T-helper 2 cell treated with Interferon-gamma antibody and Interleukin-4, amounts not matched to agents 100 ng/mL and 5 ng/mL, for 36 hours (primary cell): ENCODE measurements at regions not wholly inside any gene's neighbourhood (a gene's known extent, or its start where the extent isn't known, plus 50 kb on each side); places are given as distances from the start of the nearest gene placed in this dataset.
"Not testable (repeated sequence)": the region's sequence is repeated elsewhere in the genome, so short reads cannot be mapped to it uniquely, and the experiment has no call there.

Experiments used
- intact Hi-C: fragments of 100-400 bp; cut with micrococcal nuclease; formaldehyde crosslinking; loops from one replicate; pipeline ENCODE4 v1.15.1; 2023

DNA sequence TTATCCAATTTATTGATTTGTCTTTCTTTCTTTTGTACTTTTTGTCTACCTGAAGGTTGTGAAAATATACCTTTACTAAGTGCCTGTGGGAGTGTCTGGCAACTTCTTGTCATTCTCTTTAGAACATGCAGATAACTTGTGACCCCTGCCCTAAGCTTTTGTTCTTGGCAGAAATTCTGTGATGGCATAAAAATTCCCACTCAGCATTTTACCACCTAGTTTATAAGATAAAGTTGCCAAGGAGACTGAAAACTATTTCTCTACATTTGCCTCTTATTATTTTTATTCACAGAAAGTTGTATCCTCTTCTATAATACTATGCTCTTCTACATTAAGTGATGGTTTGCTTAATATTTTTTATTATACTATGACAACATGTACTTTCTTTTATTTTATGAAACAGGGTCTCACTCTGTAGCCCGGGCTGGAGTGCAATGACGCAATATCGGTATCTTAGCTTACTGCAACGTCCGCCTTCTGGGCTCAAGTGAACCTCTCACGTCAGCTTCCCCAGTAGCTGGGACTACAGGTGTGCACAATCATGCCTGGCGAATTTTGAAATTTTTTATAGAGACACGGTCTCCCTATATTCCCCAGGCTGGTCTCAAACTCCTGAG lies 683.5 kb downstream of the ANKRD7 start:
- intact Hi-C loops, result no loop called here

DNA sequence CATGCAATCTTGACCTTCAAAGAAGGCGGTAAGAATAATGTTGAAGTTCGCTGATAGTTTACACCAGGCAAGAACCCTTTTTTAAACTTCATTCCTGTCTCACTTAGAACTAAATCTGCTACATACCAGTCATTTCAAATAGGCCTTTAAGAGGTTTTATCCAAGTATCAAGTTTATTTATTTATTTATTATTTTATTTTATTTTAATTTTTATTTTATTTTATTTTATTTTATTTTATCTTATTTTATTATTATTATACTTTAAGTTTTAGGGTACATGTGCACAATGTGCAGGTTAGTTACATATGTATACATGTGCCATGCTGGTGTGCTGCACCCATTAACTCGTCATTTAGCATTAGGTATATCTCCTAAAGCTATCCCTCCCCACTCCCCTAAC lies 691.6 kb downstream of the ANKRD7 start:
- intact Hi-C loops, result not testable (repeated sequence)

DNA sequence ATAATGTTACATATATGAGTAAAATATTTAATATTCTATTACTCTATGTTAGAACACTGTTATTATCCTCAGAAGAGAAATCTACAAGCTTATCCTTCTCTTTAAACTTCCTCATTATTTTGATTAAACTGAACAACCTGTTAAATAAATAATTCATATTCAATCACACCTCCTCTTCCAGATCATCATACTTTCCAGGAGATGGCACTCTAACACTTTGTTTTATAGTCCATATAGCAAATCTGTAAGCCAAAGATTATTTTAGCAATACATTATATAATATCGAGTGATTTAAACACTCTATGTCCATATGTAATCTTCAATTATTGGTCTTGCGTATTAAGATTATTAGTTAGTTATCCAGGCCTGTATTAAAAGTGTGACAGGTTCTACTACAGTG lies 694.1 kb downstream of the ANKRD7 start:
- intact Hi-C loops, result no loop called here

DNA sequence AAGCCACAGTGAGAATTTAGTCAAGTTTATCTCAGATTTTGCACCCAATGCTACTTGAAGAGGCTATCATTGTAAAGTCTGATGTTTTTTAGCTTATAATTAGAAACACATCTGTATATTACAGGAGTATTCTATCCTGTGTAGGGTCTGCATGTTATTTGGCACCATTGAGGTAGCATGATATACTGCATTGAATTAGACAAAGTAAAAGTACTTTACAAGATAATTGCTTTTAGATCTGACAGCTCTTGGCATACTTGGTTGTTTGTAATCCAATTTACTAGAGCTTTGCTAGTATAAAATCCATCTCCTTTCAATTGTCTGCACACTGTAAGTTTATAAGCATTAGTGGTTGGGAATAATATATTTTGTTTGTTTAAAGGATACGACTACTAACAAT lies 714.3 kb downstream of the ANKRD7 start:
- intact Hi-C loops, result no loop called here

DNA sequence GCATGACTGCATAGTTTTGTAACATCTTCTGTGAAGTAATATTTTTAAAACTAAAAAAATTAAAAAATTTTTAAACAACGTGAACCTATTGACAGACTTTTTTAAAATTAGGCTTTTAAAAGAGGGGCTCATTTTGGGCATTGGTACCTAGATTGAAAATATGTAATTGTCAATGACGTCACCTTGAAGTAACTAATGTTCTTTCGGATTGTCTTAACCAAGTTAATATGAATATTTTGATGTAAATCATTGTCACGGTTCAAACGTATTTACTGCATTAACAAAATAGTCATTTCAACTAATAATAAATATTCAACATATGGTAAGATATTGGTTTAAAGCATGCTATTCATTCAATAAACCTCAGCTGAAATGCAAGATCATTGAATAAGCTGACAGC lies 719.8 kb downstream of the ANKRD7 start:
- intact Hi-C loops, result no loop called here

DNA sequence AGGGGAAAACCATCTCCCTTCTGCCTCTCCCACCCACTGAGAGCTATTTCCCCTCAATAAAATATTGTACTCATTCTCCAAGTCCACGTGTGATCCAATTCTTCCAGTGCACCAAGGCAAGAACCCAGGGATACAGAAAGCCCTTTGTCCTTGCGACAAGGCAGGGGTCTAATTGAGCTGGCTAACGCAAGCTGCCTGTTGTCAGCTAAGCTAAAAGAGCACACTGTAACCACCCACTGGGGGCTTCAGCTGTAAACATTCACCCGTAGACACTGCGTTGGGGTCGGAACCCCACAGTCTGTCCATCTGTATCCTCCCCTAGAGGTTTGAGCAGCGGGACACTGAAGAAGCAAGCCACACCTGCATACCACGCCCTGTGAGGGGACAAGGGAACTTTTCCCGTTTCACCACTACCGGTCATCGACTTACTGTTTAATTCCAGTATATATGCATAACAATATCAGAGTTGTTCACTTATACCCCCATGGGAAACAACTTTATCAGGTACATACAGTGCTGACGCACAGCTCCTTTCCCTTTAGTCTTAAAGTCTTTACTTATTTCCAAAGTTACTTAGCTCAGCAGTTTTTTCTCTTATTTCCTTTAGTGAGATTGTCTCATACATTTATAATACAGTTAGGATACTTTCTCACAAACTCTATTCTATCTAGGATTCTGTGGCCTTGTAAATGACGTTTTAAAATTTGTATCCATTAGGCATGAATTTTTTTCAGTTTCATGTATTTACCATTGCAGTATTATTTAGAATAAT lies 721.6 kb downstream of the ANKRD7 start:
- intact Hi-C loops, result no loop called here

DNA sequence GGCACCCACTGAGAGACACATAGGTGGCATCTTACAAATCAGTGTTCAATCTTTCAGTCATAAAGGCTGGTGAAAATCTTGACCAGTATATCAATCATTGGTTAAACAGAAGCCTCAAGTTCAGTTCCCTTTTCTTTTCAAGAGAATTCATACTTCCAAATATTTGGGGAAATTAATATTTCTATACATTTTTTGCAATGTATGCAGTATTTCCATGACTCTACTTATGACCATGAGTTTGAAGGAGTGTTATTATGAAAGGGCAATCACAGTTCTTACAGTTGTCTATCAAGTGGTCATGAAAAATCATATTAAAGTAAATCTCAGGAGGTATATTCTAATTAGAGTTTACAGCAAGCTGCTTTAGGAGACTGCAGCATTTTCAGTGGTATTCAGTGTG lies 724.0 kb downstream of the ANKRD7 start:
- intact Hi-C loops, result no loop called here

DNA sequence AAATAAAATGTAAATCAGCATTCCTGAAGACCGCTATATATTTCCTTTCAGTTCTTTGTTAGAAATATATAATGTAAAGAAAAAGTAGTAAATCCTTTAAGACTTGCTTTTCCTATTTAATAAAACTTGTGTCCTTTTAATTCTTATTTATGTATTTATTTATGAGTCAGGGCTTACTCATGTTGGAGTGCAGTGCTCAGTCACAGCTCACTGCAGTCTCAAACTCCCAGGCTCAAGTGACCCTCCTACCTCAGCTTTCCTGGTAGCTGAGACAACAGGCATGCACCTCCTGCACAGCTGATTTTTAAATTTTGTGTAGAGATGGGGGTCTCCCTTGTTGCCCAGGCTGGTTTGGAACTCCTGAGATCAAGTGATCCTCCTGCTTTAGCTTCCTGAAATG lies 724.5 kb downstream of the ANKRD7 start:
- intact Hi-C loops, result no loop called here

DNA sequence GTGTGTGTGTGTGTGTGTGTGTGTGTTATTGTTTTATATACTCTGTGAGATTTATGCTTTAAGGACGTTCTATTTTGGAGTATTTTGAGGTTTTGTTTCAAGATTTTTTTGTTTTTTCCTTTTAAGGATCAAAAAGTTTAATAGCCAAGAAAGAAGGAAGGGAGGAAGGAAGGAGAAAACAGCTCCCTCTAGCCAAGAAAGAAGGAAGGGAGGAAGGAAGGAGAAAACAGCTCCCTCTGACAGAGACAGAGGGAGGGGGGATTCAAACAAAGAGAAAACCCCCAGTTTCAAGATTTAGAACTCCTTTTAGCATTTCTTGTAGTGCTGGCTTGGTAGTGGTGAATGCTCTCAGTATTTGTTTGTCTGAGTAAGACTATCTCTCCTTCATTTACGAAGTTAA lies 731.8 kb downstream of the ANKRD7 start:
- intact Hi-C loops, result not testable (repeated sequence)

DNA sequence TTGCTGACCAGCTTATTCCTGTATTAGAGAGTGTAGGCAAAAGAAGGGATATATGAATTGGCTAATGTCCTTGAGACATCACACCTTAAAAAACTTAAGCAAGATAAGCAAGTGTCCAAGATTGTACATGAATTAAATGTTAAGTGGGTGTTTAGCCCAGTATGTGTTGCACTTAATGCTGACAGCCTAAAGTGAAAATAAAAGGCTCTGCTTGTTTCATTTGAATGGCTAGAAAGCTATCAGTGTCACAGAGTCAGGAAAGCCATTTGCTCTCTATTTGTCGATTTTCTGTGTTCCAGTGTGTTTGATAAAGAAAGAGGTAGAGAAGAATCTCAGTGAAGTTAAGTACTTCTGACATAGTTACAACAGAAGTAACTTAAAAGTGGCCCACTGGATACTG lies 744.9 kb downstream of the ANKRD7 start:
- intact Hi-C loops, result no loop called here

DNA sequence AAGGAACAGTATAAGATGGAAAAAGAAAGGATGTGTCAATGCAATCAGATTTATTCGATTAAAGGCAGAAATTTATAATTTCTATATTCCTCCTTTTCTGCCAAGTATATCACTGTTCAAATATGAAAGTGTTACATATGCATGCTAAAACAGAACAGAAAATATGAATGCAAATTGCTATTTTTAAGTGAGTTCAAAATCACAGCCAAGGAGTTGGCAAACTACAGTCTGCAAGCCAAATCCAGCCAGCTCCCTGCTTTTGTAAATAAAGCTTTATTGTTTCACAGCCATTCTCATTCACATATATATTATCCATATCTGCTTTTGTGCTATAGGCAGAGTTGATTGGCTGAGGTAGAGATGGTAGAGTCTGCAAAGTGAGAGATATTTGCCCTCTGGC lies 747.2 kb downstream of the ANKRD7 start:
- intact Hi-C loops, result no loop called here

DNA sequence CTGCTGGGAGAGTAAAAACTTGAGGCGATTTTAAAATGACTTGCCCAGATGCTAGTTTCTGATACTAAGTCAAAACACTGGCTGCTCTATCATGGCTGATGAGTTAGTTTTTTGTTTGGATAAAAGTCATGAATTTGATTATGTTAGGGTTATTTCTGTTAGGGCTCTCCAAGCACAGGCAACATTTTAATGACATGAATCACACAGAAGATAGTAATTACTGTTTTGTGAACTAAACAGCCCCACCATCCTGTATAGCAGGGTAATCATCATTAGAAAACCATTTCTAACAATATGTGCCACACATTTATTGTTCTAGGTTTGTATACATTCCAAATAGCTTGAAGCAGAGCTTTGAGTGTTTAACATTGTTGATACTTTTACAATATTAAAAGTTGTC lies 750.3 kb downstream of the ANKRD7 start:
- intact Hi-C loops, result no loop called here

DNA sequence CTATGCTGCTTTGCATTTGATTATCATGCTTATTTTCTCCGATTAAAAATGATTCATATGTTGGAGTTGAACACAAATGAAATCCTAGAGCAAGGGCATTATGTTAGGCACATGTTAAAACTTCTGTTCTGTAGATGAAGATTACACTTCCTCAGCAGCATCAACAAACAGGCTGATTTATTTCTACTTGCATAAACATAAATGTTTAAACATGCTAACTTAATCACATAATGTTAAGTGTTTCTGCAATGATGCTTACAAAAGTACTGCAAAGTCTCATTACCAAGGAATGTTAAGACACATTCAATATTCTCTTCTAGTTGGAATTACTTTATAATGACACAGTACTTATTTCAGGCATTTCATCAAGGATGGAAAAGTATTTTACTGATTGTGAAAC lies 770.8 kb downstream of the ANKRD7 start:
- intact Hi-C loops, result no loop called here

DNA sequence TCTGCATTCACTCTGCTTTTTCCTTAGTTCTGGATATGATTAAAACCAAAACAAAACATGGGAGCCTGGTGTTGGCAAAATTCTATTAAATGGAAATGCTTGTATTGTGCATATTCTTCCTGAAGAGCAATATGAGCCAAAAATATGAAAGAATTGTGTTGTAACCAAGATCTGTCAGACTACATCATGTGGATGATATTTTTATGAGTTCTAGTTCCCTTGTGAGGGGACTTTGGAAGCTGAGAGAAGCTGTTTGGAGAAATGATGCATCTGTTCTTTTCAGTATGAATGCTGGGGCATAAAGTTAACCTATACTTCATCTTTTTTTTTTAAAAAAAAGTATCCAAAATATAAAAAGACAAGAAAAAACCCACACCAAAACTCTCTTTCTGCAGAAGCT lies 782.7 kb downstream of the ANKRD7 start:
- intact Hi-C loops, result no loop called here

DNA sequence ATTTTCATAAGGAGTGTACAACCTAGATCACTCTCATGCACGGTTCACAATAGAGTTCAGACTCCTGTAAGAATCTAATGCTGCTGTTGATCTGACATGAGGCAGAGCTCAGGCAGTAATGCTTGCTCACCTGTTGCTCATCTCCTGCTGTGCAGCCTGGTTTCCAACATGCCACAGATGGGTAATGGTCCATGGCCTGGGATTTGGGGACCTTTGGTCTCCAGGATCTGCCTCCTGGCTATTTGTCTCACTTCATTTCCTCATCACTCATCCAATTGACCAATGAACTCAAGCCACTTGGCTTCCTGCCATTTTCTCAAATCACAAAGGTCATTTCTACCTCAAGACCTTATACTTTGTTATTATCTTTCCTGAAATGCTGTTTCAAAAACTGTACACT lies 786.1 kb downstream of the ANKRD7 start:
- intact Hi-C loops, result no loop called here

DNA sequence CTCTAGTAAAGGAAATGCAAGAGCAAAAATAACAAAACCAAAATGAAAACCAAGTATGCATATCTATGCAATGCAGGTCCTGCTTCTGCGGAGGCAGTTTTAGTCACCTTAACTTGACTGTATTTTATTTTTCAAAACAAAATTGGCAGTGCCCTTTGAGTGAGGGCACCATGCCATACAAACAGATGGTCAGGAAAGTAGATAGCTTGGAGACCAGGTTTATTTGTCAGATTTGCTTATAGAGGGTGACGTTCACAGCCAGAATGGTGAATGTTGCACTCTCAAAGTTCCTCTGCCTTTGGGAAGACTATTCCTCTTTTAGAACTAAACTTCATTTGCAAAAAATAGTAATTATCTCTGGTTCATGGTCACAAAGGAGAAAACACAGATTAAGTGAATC lies 801.9 kb downstream of the ANKRD7 start:
- intact Hi-C loops, result no loop called here

DNA sequence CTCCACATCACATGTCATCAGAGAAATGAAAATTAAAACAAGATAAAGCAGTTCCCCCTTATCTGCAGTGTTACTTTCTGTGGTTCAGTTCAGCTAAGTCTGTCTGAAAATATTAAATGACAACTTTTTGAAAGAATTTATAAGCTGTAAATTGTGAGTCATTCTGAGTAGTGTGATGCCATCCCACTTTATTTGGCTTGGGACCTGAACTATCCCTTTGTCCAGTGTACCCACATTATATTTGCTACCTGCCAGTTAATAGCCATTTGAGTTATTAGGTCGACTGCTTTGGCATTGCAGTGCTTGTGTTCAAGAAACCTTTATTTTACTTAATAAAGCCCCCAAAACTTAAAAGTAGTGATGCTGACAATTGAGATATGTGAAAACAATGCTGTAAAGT lies 804.2 kb downstream of the ANKRD7 start:
- intact Hi-C loops, result no loop called here

DNA sequence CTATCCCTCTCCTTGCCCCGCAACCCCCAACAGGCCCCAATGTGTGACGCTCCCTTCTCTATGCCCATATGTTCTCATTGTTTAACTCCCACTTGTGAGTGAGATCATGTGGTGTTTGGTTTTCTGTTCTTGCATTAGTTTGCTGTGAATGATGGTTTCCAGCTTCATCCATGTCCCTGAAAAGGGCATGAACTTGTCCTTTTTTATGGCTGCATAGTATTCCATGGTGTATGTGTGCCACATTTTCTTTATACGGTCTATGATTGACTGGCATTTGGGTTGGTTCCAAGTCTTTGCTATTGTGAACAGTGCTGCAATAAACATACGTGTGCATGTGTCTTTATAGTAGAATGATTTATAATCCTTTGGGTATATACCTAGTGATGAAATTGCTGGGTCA lies 807.6 kb downstream of the ANKRD7 start:
- intact Hi-C loops, result not testable (repeated sequence)

DNA sequence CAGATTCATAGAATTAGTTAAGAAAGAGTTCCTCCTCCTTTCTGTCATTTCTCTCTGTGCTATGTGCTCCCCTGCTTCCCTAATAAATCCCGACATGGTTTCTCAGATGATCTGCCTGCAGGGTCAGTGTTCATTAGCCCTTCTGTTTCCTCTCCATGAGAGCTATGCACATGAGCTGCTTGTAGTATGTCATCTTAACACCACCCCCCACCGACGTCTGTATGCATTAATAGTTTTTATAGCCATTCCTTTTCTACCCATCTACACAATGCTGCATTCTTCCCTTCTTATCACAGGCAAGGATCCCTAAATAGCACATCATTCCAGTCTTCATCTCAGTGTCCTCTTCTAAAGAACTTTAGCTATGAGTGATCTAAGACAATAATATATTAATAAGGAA lies 809.1 kb downstream of the ANKRD7 start:
- intact Hi-C loops, result no loop called here

DNA sequence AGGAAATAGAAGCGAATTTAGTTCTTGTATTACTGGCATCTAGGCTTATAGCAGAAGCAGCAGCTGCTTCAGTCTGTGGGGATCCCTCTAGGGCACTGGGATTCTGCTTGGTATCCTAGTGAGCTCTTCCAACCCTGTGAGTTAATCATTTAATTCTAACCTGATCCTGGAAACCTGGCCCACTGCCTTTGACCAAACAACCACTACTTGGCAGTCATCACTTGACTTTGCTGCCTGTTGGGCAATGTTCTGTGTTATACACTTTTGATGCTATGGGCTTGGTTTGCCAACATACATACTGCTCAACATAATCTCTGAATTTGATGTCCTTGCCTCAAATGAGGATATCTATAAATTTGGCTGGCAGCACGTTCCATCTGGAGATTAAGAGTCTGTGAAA lies 813.4 kb downstream of the ANKRD7 start:
- intact Hi-C loops, result no loop called here

DNA sequence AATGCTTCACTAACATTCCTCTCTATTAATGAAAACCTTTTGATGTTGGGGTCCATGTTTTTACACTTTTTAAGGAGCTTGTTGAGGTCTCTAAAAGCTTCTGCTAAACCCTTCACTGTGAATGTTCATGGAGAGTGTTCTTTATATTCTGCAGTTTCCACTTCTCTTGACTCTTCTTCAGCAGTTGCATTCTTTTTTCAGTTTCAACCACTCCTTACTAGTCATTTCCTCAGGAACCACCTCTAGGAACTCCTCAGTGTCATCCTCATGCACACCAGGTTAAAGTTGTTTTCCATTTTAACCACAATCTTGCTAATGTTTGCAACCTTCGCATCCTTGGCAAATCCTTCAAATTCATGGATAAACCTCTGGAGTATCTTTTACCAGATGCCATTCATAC lies 821.6 kb downstream of the ANKRD7 start:
- intact Hi-C loops, result no loop called here

DNA sequence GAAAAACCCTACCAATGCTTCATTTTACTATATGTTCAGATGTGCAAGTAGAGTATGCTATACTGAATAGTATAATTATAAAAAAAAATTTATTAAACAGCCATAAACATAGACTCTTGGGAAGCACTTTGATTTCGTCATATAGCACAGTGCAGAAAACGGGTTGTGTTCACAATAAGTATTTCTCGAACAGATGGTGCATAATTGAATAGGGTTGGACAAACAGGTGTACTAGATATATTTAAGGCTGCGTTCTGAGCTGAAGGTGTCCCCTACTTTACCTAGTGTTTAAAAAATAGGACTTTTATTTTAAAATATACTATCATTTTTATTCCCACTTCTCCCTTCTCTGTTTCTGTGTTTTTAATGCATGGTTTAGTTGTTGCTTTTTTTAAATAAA lies 841.5 kb downstream of the ANKRD7 start:
- intact Hi-C loops, result no loop called here

DNA sequence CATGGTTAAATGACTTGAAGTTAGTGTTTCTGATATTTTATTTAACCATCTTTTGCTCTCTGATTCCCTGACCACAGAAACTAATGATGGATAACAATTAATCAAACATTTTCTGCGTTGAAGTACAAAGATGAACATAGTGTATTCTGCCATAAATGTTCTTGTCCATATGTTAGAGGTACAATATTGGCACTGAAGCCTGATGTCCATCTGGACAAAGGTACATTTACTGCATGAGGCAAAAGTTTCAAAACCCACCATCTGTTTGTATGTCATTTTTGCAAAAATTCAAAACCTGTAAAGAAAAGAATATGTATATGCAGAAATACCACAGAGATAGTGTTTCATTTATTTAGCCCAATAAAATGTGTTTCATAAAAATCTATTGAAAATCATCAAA lies 861.5 kb downstream of the ANKRD7 start:
- intact Hi-C loops, result no loop called here
